HEK293T (cell line): ENCODE measurements at regions not wholly inside any gene's neighbourhood (a gene's known extent, or its start where the extent isn't known, plus 50 kb on each side); places are given as distances from the start of the nearest gene placed in this dataset.

Experiments
- FOXM1 ChIP-seq: fragments of 450-650 bp; IDR thresholded peaks from 2 replicates; pipeline ENCODE4 v1.6.1; 2017; ENCODE audit warnings: mild to moderate bottlenecking, borderline replicate concordance
- HDGF ChIP-seq: fragments of 450-650 bp; IDR thresholded peaks from 2 replicates; pipeline ENCODE4 v1.6.1; 2017; ENCODE audit warnings: antibody characterized with exemption, borderline replicate concordance
- L3MBTL2 ChIP-seq: fragments of 450-650 bp; conservative IDR thresholded peaks from 2 replicates; pipeline ENCODE4 v1.6.1; 2016; ENCODE audit warnings: mild to moderate bottlenecking
- NFRKB ChIP-seq: fragments of 450-650 bp; IDR thresholded peaks from 2 replicates; pipeline ENCODE4 v1.6.1; 2016; ENCODE audit warnings: mild to moderate bottlenecking, moderate library complexity
- SP1 ChIP-seq: fragments of 450-650 bp; IDR thresholded peaks from 2 replicates; pipeline ENCODE4 v1.6.1; 2017
- ZNF384 ChIP-seq: fragments of 450-650 bp; IDR thresholded peaks from 2 replicates; pipeline ENCODE4 v1.6.1; 2016

DNA sequence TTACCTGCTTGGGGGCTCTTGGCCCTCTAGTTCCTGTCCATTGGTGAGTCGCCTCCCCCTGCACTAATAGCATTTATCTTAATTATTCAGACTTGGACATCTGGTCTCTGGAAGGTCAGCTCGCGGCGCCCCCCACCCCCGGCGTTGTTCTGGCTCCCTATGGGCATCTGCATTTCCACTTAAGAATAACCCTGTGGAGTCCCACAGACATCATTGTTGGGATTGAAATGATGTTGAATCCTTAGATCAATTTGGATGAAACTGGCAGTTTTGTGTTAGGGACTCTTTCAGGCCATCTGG, 313.8 kb upstream of the HS6ST1 start:
- TF ChIP-seq SP1 (no peak), HDGF (no peak), FOXM1 (no peak), L3MBTL2 (no peak), ZNF384 (no peak), NFRKB (no peak)
